GM18907 (cell line): ENCODE measurements at regions not wholly inside any gene's neighbourhood (a gene's known extent, or its start where the extent isn't known, plus 50 kb on each side); places are given as distances from the start of the nearest gene placed in this dataset.
A peak's percentile ranks its signal among the peaks of the same experiment; 100 is the strongest.
"Not testable (repeated sequence)": the region's sequence is repeated elsewhere in the genome, so short reads cannot be mapped to it uniquely, and the experiment has no call there.

Experiments used
- ATAC-seq: cut with Tn5 transposase; IDR thresholded peaks from one replicate; pipeline ENCODE4 v1.9.1; 2021; ENCODE audit warnings: mild to moderate bottlenecking, moderate library complexity; ENCODE audit not compliant: unreplicated experiment

GRCh38 chr13:32828711-32829110 lies 187.5 kb upstream of the KL start:
- ATAC-seq = no peak

GRCh38 chr13:32829269-32829668 lies 187.0 kb upstream of the KL start:
- no peak for ATAC-seq

GRCh38 chr13:32829676-32830335 lies 186.4 kb upstream of the KL start:
- ATAC-seq = no peak

GRCh38 chr13:32830336-32831031 lies 185.7 kb upstream of the KL start:
- ATAC-seq = no peak

GRCh38 chr13:32837307-32837972 lies 178.8 kb upstream of the KL start:
- ATAC-seq = no peak

- ATAC-seq = no peak
These were observed 178.0 kb upstream of the KL start for GRCh38 chr13:32837973-32838927.

GRCh38 chr13:32838945-32839344 lies 177.3 kb upstream of the KL start:
- peak; percentile 65 for ATAC-seq

GRCh38 chr13:32840113-32840512 lies 176.1 kb upstream of the KL start:
- ATAC-seq = no peak

GRCh38 chr13:32840989-32841713 lies 175.1 kb upstream of the KL start:
- ATAC-seq = peak; percentile 70

- ATAC-seq = no peak
These were observed 170.0 kb upstream of the KL start for GRCh38 chr13:32845952-32846950.

- ATAC-seq = not testable (repeated sequence)
These were observed 168.2 kb upstream of the KL start for GRCh38 chr13:32847976-32848375.

GRCh38 chr13:32849369-32849768 lies 166.9 kb upstream of the KL start:
- ATAC-seq = no peak

GRCh38 chr13:32850316-32851052 lies 165.7 kb upstream of the KL start:
- ATAC-seq = no peak

GRCh38 chr13:32851083-32852069 lies 164.8 kb upstream of the KL start:
- no peak for ATAC-seq

- no peak for ATAC-seq
These were observed 163.7 kb upstream of the KL start for GRCh38 chr13:32852526-32852925.

GRCh38 chr13:32857077-32857476 lies 159.1 kb upstream of the KL start:
- no peak for ATAC-seq

- ATAC-seq = no peak
These were observed 158.5 kb upstream of the KL start for GRCh38 chr13:32857689-32858088.
